Upper lobe of left lung (tissue), 4 donors: ENCODE measurements at regions not wholly inside any gene's neighbourhood (a gene's known extent, or its start where the extent isn't known, plus 50 kb on each side); places are given as distances from the start of the nearest gene placed in this dataset.

Experiments used
- CTCF ChIP-seq, 6 experiments: fragments of 450-650 bp in 4 of 6; fragments of 200-600 bp in 2 of 6; sonication (generic) in 2 of 6; IDR thresholded peaks; one replicate each; pipeline ENCODE4 v1.5.1; 2016 to 2019; ENCODE audit warnings: antibody characterized with exemption in 6 of 6
- EP300 ChIP-seq, 4 donors: sonication (generic); formaldehyde crosslinking; IDR thresholded peaks; one replicate each; pipeline ENCODE4 v1.5.1; 2017; ENCODE audit warnings: antibody characterized with exemption in 4 of 4, control low read depth in 2 of 4
- POLR2A ChIP-seq, 4 donors: fragments of 450-650 bp; IDR thresholded peaks; one replicate each; pipeline ENCODE4 v1.5.1; 2016 to 2017; ENCODE audit warnings: antibody characterized with exemption in 4 of 4, mild to moderate bottlenecking in 2 of 4

DNA sequence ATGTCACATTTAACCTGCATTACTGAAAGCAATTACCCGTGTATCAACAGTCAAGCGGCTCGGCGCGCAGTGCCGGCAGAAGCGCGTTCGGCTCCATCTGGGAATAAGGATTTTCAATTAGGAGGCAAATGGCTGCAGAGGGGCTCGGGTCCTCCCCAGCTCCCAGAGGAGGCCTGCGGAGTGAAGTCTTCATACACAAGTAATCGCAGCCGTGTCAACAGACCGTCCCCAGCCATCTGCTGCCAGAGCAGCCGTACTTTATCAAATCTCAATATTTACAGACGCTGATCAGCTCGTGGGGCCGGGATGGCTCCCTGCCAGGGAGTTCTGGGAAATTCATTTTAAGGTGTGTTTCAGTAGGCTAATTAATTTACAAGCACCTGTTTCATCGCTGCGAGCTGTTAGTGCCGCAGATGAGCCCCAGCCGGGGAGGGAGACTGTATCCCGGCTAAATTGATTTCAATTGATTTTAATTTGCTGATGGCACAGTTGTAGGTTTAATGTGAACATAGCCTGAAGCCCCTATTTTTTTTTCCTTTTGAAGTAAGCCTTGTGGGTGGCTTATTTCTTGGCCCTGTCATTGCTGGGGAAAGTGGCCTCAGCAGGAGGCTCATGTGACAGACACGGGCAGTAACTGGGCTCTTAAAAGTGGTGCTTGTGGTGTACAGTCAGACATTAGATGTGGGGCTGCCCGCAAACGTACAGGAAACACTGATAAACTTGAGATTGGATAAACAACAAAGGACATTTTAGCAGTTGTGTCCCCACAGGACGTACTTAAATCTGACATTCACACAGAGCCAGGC lies 252.7 kb downstream of the TEX29 start:
- TF ChIP-seq POLR2A (IDR thresholded peaks at IDR 0.05) (no peak), CTCF (IDR thresholded peaks at IDR 0.05) (no peak), EP300 (IDR thresholded peaks at IDR 0.05) (no peak)
